ENCODE measurements at regions not wholly inside any gene's neighbourhood (a gene's known extent, or its start where the extent isn't known, plus 50 kb on each side); places are given as distances from the start of the nearest gene placed in this dataset.

- no peak overlapping the region for H3K4me3 ChIP-seq (ENCODE audit: low read depth, low read length)
- no peak for DNase-seq (ENCODE audit: low read depth)
- TF ChIP-seq CTCF (conservative IDR thresholded peaks at IDR 0.05; ENCODE audit: low read depth, low read length) = no peak
Observed at GRCh38 chr2:219851169-219851568, 223.7 kb downstream of the SLC4A3 start.

GRCh38 chr2:219851801-219852481, 224.5 kb downstream of the SLC4A3 start:
- no peak for TF ChIP-seq CTCF (conservative IDR thresholded peaks at IDR 0.05; ENCODE audit: low read depth, low read length)
- no peak for DNase-seq (ENCODE audit: low read depth)
- H3K4me3 ChIP-seq (ENCODE audit: low read depth, low read length) = no peak overlapping the region

- no peak overlapping the region for H3K4me3 ChIP-seq (ENCODE audit: low read depth, low read length)
- TF ChIP-seq CTCF (conservative IDR thresholded peaks at IDR 0.05; ENCODE audit: low read depth, low read length) = no peak
- DNase-seq (ENCODE audit: low read depth) = no peak
Observed at GRCh38 chr2:219852626-219853025, 225.2 kb downstream of the SLC4A3 start.

- no peak overlapping the region for H3K4me3 ChIP-seq (ENCODE audit: low read depth, low read length)
- no peak for DNase-seq (ENCODE audit: low read depth)
- no peak for TF ChIP-seq CTCF (conservative IDR thresholded peaks at IDR 0.05; ENCODE audit: low read depth, low read length)
Observed at GRCh38 chr2:219856602-219857001, 229.2 kb downstream of the SLC4A3 start.

GRCh38 chr2:219857751-219858150, 230.3 kb downstream of the SLC4A3 start:
- no peak for TF ChIP-seq CTCF (conservative IDR thresholded peaks at IDR 0.05; ENCODE audit: low read depth, low read length)
- H3K4me3 ChIP-seq (ENCODE audit: low read depth, low read length) = no peak overlapping the region
- DNase-seq (ENCODE audit: low read depth) = no peak

GRCh38 chr2:219861307-219861706, 233.9 kb downstream of the SLC4A3 start:
- no peak overlapping the region for H3K4me3 ChIP-seq (ENCODE audit: low read depth, low read length)
- DNase-seq (ENCODE audit: low read depth) = no peak
- TF ChIP-seq CTCF (conservative IDR thresholded peaks at IDR 0.05; ENCODE audit: low read depth, low read length) = no peak

- TF ChIP-seq CTCF (conservative IDR thresholded peaks at IDR 0.05; ENCODE audit: low read depth, low read length) = no peak
- DNase-seq (ENCODE audit: low read depth) = no peak
- H3K4me3 ChIP-seq (ENCODE audit: low read depth, low read length) = no peak overlapping the region
Observed at GRCh38 chr2:219864154-219864553, 236.7 kb downstream of the SLC4A3 start.

Data from choroid plexus epithelial cell (primary cell).